COR-L47 (cell line): ENCODE measurements at regions not wholly inside any gene's neighbourhood (a gene's known extent, or its start where the extent isn't known, plus 50 kb on each side); places are given as distances from the start of the nearest gene placed in this dataset.
A peak's percentile ranks its signal among the peaks of the same experiment; 100 is the strongest.
"Not testable (repeated sequence)": the region's sequence is repeated elsewhere in the genome, so short reads cannot be mapped to it uniquely, and the experiment has no call there.

Source experiments
- DNase-seq: peaks from one replicate; lab custom pipeline; 2025; lab: John Stamatoyannopoulos, UW

GRCh38 chr18:65671621-65672415, 79.0 kb upstream of the CDH7 start:
- no peak for DNase-seq

GRCh38 chr18:65670145-65670544, 80.7 kb upstream of the CDH7 start:
- not testable (repeated sequence) for DNase-seq

- DNase-seq, result no peak
These were observed 89.4 kb upstream of the CDH7 start for GRCh38 chr18:65661391-65661790.

- no peak for DNase-seq
These were observed 90.9 kb upstream of the CDH7 start for GRCh38 chr18:65659912-65660311.

- DNase-seq, result no peak
These were observed 91.5 kb upstream of the CDH7 start for GRCh38 chr18:65659312-65659711.

GRCh38 chr18:65651192-65651591, 99.6 kb upstream of the CDH7 start:
- DNase-seq, result no peak

GRCh38 chr18:65632236-65632635, 118.6 kb upstream of the CDH7 start:
- DNase-seq, result no peak

- DNase-seq, result no peak
These were observed 119.0 kb upstream of the CDH7 start for GRCh38 chr18:65631766-65632165.

- no peak for DNase-seq
These were observed 122.4 kb upstream of the CDH7 start for GRCh38 chr18:65628390-65628789.

- no peak for DNase-seq
These were observed 127.1 kb upstream of the CDH7 start for GRCh38 chr18:65623676-65624075.

GRCh38 chr18:65622436-65622835, 128.4 kb upstream of the CDH7 start:
- DNase-seq, result no peak

GRCh38 chr18:65620076-65620696, 130.6 kb upstream of the CDH7 start:
- DNase-seq, result no peak

- DNase-seq, result no peak
These were observed 139.9 kb upstream of the CDH7 start for GRCh38 chr18:65610939-65611338.

GRCh38 chr18:65608471-65608870, 142.3 kb upstream of the CDH7 start:
- no peak for DNase-seq

- DNase-seq, result no peak
These were observed 143.7 kb upstream of the CDH7 start for GRCh38 chr18:65607161-65607560.

- no peak for DNase-seq
These were observed 144.2 kb upstream of the CDH7 start for GRCh38 chr18:65606551-65607130.

- DNase-seq, result not testable (repeated sequence)
These were observed 145.5 kb upstream of the CDH7 start for GRCh38 chr18:65605352-65605751.

- no peak for DNase-seq
These were observed 149.0 kb upstream of the CDH7 start for GRCh38 chr18:65601775-65602174.

- DNase-seq, result no peak
These were observed 158.4 kb upstream of the CDH7 start for GRCh38 chr18:65592435-65592834.

GRCh38 chr18:65587491-65587890, 163.3 kb upstream of the CDH7 start:
- DNase-seq, result no peak

GRCh38 chr18:65582094-65582493, 168.7 kb upstream of the CDH7 start:
- DNase-seq, result not testable (repeated sequence)

GRCh38 chr18:65568866-65569265, 181.9 kb upstream of the CDH7 start:
- DNase-seq, result no peak

- DNase-seq, result peak; percentile 12
These were observed 183.4 kb upstream of the CDH7 start for GRCh38 chr18:65567372-65567771.
